RWPE1 (cell line): ENCODE measurements at regions not wholly inside any gene's neighbourhood (a gene's known extent, or its start where the extent isn't known, plus 50 kb on each side); places are given as distances from the start of the nearest gene placed in this dataset.
A peak's percentile ranks its signal among the peaks of the same experiment; 100 is the strongest.

ENCODE experiments used
- CTCF ChIA-PET: fragments of 350-600 bp; sonication (Branson Sonifier 250); formaldehyde crosslinking; extraction: SDS; loops from one replicate; lab custom pipeline; 2021; lab: Yijun Ruan, JAX
- POLR2A ChIA-PET: fragments of 400-600 bp; formaldehyde crosslinking; extraction: SDS; loops from one replicate; lab custom pipeline; 2020; ENCODE audit warnings: antibody characterized with exemption; ENCODE audit not compliant: low non-redundant PET; lab: Yijun Ruan, JAX
- DNase-seq: peaks from one replicate; pipeline ENCODE4 v3.0.0; 2012; ENCODE audit warnings: low spot score
- H3K27ac ChIP-seq: fragments of 450-650 bp; 2 replicates; pipeline ENCODE4 v1.5.1; 2017
- TF ChIP-seq, protein P1 (sequence below): fragments of 450-650 bp; conservative IDR thresholded peaks from 2 replicates; pipeline ENCODE4 v1.5.1; 2017; ENCODE audit warnings: low read depth, mild to moderate bottlenecking

DNA sequence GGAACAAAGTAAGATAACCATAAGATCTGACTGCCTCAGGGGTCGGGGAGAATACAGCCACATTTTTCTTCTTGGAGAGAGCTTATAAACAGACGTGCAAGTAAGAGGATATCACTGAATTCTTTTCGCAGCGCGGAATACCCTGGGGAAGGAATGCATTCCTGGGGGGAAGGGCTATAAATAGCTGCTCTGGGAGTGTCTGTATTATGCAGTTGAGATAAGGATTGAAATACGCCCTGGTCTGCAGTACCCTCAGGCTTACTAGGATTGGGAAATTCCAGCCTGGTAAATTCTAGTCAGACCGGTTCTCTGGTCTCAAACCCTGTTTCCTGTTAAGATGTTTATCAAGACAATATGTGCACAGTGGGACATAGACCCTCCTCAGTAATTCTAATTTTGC lies 1491.7 kb upstream of the RAG2 start:
- TF ChIP-seq, protein P1, sequence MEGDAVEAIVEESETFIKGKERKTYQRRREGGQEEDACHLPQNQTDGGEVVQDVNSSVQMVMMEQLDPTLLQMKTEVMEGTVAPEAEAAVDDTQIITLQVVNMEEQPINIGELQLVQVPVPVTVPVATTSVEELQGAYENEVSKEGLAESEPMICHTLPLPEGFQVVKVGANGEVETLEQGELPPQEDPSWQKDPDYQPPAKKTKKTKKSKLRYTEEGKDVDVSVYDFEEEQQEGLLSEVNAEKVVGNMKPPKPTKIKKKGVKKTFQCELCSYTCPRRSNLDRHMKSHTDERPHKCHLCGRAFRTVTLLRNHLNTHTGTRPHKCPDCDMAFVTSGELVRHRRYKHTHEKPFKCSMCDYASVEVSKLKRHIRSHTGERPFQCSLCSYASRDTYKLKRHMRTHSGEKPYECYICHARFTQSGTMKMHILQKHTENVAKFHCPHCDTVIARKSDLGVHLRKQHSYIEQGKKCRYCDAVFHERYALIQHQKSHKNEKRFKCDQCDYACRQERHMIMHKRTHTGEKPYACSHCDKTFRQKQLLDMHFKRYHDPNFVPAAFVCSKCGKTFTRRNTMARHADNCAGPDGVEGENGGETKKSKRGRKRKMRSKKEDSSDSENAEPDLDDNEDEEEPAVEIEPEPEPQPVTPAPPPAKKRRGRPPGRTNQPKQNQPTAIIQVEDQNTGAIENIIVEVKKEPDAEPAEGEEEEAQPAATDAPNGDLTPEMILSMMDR = no peak
- POLR2A ChIA-PET = no interaction called here
- no peak overlapping the region for H3K27ac ChIP-seq
- DNase-seq = peak; percentile 13
- CTCF ChIA-PET = no interaction called here

- ChIA-PET CTCF (no interaction called here), POLR2A (no interaction called here)
- TF ChIP-seq, protein P1 = no peak
- DNase-seq = no peak
- no peak overlapping the region for H3K27ac ChIP-seq
Observed at GRCh38 chr11:38060920-38061319, 1462.9 kb upstream of the RAG2 start.

- TF ChIP-seq, protein P1 = no peak
- H3K27ac ChIP-seq = no peak overlapping the region
- CTCF ChIA-PET = interaction anchor here (0.6 kb wide), 1 partner anchor 10 kb away, joined by 3 read pairs; no protein-coding TSS in a partner anchor
- no peak for DNase-seq
- POLR2A ChIA-PET = no interaction called here
Observed at GRCh38 chr11:38060136-38060535, 1462.1 kb upstream of the RAG2 start.

GRCh38 chr11:38046571-38047135 lies 1448.6 kb upstream of the RAG2 start:
- ChIA-PET POLR2A (no interaction called here), CTCF (no interaction called here)
- H3K27ac ChIP-seq = no peak overlapping the region
- no peak for DNase-seq
- TF ChIP-seq, protein P1 = no peak

DNA sequence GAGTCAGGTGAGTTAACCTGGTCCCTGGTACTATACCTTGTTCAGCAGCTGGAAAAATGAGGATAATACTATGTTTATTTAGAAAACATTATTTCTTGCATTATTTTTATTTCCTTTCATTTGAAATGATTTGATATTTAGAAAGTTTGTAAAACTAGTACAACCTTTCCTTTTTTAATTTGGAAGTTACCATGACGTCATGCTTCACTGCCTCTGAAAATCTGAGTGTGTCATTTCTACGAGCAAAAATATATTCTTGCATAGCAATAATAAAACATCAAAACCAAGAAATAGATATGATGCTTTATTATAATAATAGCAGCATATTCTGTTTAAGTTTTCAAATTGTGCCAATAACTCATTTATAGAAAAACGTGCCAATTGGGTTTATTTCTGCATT lies 1445.0 kb upstream of the RAG2 start:
- ChIA-PET CTCF (no interaction called here), POLR2A (no interaction called here)
- TF ChIP-seq, protein P1 = no peak
- no peak overlapping the region for H3K27ac ChIP-seq
- no peak for DNase-seq

DNA sequence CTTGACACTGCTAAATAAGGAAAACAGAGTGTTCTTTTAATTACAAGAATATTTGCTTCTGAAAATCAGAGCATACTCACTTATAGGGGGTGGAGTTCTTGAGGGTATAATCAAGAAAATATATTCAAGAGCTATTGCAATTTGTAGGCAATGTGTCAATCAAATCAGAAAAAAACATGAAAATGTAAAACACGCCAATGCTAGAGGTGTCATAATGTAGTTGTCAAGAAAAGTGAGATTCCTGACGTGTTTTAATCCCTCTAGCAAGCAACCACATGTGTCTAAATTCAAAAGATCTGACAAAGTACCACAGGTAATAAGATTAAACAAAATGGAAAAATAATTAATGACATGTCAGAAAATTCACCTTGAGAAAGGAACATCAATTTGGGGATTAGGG lies 1440.7 kb upstream of the RAG2 start:
- TF ChIP-seq, protein P1 = no peak
- CTCF ChIA-PET = no interaction called here
- no peak overlapping the region for H3K27ac ChIP-seq
- POLR2A ChIA-PET = no interaction called here
- DNase-seq = no peak
